ENCODE measurements at regions not wholly inside any gene's neighbourhood (a gene's known extent, or its start where the extent isn't known, plus 50 kb on each side); places are given as distances from the start of the nearest gene placed in this dataset.

- TF ChIP-seq, protein P1, sequence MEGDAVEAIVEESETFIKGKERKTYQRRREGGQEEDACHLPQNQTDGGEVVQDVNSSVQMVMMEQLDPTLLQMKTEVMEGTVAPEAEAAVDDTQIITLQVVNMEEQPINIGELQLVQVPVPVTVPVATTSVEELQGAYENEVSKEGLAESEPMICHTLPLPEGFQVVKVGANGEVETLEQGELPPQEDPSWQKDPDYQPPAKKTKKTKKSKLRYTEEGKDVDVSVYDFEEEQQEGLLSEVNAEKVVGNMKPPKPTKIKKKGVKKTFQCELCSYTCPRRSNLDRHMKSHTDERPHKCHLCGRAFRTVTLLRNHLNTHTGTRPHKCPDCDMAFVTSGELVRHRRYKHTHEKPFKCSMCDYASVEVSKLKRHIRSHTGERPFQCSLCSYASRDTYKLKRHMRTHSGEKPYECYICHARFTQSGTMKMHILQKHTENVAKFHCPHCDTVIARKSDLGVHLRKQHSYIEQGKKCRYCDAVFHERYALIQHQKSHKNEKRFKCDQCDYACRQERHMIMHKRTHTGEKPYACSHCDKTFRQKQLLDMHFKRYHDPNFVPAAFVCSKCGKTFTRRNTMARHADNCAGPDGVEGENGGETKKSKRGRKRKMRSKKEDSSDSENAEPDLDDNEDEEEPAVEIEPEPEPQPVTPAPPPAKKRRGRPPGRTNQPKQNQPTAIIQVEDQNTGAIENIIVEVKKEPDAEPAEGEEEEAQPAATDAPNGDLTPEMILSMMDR (IDR thresholded peaks at IDR 0.05; ENCODE audit: insufficient read depth, low read length) = no peak
- DNase-seq (ENCODE audit: low read depth) = no peak
Measured at GRCh38 chr4:125010796-125011503, 298.4 kb upstream of the ANKRD50 start.

GRCh38 chr4:125008676-125009075, 296.1 kb upstream of the ANKRD50 start:
- no peak overlapping the region for H3K4me3 ChIP-seq (ENCODE audit: low read depth, low read length)
- DNase-seq (ENCODE audit: low read depth) = peak; percentile 4
- TF ChIP-seq, protein P1 (IDR thresholded peaks at IDR 0.05; ENCODE audit: insufficient read depth, low read length) = no peak

More at GRCh38 chr4:125010796-125011503, 298.4 kb upstream of the ANKRD50 start:
- no peak overlapping the region for H3K4me3 ChIP-seq (ENCODE audit: low read depth, low read length)

DNA sequence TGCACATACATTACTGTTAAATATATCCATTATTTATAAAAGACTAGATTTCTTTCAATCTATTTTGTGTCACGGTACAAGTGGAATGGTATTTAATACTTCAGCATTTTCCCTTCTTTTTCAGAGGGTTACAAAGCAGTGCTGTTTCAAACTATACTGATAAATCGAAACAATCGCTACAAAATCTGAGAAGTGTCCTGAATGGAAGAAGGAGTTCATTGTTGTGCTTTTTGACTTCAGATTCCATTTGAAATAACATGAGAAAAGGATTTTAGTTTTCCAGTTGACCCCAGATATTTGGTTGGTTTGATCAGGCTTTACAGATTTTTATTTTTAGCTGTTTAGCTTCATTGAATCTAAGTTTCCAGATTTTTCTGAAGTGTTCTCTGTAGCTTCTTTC, 292.1 kb upstream of the ANKRD50 start:
- TF ChIP-seq, protein P1 (IDR thresholded peaks at IDR 0.05; ENCODE audit: insufficient read depth, low read length) = no peak
- no peak overlapping the region for H3K4me3 ChIP-seq (ENCODE audit: low read depth, low read length)
- DNase-seq (ENCODE audit: low read depth) = no peak

- no peak overlapping the region for H3K4me3 ChIP-seq (ENCODE audit: low read depth, low read length)
- TF ChIP-seq, protein P1 (IDR thresholded peaks at IDR 0.05; ENCODE audit: insufficient read depth, low read length) = no peak
- no peak for DNase-seq (ENCODE audit: low read depth)
Measured at GRCh38 chr4:125003840-125004239, 291.3 kb upstream of the ANKRD50 start.

GRCh38 chr4:124997991-124998390, 285.5 kb upstream of the ANKRD50 start:
- DNase-seq (ENCODE audit: low read depth) = no peak
- TF ChIP-seq, protein P1 (IDR thresholded peaks at IDR 0.05; ENCODE audit: insufficient read depth, low read length) = no peak
- no peak overlapping the region for H3K4me3 ChIP-seq (ENCODE audit: low read depth, low read length)

GRCh38 chr4:124997124-124997523, 284.6 kb upstream of the ANKRD50 start:
- DNase-seq (ENCODE audit: low read depth) = no peak
- no peak overlapping the region for H3K4me3 ChIP-seq (ENCODE audit: low read depth, low read length)
- TF ChIP-seq, protein P1 (IDR thresholded peaks at IDR 0.05; ENCODE audit: insufficient read depth, low read length) = no peak

GRCh38 chr4:124993838-124994237, 281.3 kb upstream of the ANKRD50 start:
- no peak overlapping the region for H3K4me3 ChIP-seq (ENCODE audit: low read depth, low read length)
- TF ChIP-seq, protein P1 (IDR thresholded peaks at IDR 0.05; ENCODE audit: insufficient read depth, low read length) = no peak
- no peak for DNase-seq (ENCODE audit: low read depth)
